Astrocyte of the hippocampus (primary cell): ENCODE measurements at regions not wholly inside any gene's neighbourhood (a gene's known extent, or its start where the extent isn't known, plus 50 kb on each side); places are given as distances from the start of the nearest gene placed in this dataset.
A peak's percentile ranks its signal among the peaks of the same experiment; 100 is the strongest.
"Not testable (repeated sequence)": the region's sequence is repeated elsewhere in the genome, so short reads cannot be mapped to it uniquely, and the experiment has no call there.

Source experiments
- DNase-seq: peaks from one replicate; pipeline ENCODE4 v3.0.0; 2011; ENCODE audit warnings: low read depth, low spot score

DNA sequence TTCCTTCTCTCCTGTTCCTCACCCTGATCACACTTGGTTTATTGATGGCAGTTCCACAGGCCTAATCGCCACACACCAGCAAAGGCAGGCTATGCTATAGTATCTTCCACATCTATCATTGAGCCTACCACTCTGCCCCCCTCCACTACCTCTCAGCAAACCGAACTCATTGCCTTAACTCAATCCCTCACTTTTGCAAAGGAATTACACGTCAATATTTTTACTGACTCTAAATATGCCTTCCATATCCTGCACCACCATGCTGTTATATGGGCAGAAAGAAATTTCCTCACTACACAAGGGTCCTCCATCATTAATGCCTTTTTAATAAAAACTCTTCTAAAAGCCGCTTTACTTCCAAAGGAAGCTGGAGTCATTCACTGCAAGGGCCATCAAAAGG lies 93.4 kb upstream of the TRIM24 start:
- DNase-seq, result not testable (repeated sequence)

DNA sequence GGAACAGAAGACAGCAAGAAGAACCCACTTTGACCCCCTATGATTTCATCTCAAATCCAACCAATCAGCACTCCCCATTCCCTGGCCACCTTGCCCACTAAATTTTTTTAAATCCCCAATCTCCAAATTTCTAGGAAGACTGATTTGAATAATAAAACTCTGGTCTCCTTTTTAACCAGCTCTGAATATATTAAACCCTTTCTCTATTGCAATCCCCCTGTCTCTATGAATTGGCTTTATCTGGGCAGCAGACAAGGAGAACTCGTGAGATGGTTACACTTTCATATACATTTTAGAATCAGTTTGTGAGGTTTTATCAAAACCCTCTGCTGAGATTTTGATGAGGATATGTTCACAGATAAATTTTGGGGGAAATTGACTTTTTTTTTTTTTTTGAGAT lies 90.3 kb upstream of the TRIM24 start:
- DNase-seq, result no peak

DNA sequence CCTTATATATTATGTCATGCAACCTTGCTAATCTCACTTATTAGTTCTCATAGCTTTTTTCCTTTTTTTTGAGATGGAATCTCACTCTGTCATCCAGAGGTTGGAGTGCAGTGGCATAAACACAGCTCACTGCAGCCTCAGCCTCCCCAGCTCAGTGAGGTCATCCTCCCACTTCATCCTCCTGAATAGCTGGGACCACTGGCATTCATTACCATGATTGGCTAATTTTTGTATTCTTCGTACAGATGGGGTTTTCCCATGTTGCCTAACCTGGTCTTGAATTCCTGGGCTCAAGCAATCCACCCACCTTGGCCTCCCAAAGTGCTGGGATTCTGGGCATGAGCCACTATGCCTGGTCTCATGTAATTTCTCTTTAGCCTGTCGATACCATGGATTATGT lies 89.1 kb upstream of the TRIM24 start:
- no peak for DNase-seq

DNA sequence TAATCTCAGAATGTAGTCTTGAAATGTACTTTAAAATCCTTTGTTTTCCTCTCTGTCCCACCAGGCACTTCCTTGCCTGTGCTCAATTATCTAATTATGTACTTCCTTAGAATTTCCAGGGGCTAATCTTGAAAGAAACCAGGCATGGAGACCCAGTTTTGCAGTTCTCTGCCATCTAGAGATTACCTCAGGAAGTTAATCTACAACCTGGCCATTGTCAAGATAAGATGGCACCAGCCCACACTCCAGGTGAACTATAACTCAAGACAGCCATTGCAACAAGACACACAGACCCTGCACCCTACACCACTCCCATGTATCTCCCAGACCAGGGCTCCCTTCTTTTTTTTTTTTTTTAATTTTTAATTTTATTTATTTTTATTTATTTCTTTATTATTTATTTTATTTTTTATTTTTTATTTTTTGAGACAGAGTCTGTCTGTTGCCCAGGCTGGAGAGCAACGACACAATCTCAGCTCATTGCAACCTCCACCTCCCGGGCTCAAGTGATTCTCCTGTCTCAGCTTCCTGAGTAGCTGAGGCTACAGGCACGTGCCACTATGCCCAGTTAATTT lies 85.9 kb upstream of the TRIM24 start:
- DNase-seq, result no peak

DNA sequence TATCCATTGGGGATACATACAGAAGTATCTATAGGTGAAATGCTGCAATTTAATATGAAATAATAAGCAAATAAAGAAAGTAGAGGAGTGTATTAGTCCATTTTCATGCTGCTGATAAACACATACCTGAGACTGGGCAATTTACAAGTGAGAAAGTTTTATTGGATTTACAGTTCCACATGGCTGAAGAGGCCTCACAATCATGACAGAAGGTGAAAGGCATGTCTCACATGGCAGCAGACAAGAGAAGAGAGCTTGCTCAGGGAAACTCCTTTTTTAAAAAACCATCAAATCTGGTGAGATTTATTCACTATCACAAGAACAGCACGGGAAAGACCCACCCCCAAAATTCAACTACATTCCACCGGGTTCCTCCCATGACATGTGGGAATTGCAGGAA lies 82.8 kb upstream of the TRIM24 start:
- no peak for DNase-seq

DNA sequence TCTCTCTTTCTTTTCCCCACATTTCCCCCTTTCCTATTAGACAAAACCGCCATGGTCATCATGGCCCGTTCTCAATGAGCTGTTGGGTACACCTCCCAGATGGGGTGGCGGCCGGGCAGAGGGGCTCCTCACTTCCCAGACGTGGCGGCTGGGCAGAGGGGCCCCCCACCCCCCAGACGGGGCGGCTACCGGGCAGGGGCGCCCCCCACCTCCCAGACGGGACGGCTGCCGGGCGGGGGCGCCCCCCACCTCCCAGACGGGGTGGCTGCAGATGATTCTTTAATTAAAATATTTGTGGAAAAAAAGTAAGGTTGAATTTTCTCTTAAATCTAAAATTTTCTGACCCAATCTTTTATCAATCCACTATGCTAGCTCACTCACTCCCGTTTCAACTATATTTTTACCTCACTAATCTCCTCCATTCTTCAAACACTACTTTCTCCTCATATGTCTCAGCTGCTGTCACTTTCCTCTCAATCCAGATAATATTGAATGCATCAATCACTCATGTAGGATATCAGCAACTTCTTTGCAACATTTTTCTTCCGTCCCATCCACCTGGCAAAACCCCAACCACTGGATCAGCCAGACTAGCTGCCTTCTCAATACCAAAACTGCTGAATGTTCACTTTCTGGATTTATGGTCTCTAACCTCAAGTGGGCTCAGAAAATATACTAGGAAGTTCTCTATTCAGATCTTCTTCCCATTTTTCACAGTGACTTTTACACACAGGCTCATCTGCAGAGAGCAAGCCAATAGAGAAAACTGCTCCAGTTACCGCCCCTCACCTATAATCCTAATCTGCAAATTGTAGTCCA lies 81.1 kb upstream of the TRIM24 start:
- no peak for DNase-seq

DNA sequence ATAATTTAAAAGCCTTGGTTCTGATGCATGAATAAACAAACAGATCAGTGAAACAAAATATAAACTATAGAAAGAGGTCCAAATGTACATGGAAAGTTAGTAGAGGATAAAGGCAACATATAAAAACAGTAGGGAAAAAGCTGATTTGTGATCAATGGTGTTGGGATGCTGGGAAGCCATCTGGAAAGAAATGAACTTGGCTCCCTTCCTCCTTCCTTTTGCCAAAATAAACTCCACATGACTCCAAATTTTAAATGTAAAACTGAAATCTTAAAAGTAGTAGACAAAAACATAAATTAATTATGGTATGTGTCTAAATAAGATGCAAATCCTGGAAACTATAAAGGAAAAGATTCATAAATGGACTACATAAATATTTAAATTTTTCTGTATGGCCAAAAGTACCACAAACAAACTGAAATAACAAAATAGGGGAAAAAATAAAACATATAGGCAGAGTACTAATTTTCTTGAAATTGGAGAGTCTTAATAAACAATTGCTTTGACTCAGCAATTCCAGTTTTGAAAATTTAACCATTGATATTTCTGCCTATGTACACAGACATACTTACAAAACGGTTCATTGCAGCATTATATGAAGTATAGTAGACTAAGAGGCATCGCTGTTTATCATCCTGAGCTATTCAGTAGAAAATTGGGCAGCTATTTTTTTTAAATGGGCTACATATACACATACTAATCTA lies 77.0 kb upstream of the TRIM24 start:
- DNase-seq, result peak; percentile 11

DNA sequence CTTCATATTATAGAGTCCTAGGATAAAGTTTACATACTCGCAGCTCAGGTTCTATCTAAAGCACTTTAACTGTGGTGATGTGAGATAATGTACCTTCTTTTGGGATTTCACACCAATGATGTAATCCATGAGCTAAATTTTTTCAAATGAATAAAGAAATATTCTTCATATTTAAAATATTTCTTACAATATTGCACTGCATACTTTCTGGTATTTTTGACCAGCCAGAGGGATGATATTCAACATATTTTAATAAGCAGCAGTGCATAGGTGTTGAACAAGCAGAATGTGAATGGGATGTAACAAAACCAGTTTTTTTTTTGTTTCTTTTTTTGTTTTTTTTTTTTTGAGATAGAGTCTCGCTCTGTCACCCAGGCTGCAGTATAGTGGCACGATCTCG lies 73.2 kb upstream of the TRIM24 start:
- DNase-seq, result no peak

DNA sequence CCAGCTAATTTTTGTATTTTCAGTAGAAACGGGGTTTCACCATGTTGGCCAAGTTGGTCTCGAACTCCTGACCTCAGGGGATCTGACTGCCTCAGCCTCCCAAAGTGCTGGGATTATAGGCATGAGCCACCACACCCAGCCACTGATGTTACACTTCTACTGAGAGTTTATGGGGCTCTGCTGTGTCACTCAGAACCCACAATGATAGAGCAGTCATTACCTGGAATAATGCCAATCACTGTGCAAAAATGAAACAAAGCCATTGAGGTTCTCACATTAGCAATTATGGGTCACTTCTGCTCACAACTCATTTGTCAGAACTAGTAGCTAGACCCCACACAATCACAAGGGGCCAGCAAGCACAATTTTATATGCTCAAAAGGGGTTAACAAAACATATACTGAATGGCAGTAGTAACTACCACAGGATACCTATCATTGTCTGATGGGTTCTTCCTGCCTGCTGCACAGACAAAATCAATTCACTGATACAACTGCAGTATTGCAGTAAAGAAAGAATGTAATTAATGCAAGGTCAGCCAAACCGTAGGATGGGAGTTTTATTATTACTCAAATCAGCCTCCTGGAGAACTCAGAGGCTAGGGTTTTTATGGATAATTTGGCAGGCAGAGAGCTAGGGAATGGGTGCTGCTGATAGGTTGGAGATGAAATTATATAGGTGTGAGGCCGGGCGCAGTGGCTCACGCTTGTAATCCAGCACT lies 72.1 kb upstream of the TRIM24 start:
- DNase-seq, result peak; percentile 5

DNA sequence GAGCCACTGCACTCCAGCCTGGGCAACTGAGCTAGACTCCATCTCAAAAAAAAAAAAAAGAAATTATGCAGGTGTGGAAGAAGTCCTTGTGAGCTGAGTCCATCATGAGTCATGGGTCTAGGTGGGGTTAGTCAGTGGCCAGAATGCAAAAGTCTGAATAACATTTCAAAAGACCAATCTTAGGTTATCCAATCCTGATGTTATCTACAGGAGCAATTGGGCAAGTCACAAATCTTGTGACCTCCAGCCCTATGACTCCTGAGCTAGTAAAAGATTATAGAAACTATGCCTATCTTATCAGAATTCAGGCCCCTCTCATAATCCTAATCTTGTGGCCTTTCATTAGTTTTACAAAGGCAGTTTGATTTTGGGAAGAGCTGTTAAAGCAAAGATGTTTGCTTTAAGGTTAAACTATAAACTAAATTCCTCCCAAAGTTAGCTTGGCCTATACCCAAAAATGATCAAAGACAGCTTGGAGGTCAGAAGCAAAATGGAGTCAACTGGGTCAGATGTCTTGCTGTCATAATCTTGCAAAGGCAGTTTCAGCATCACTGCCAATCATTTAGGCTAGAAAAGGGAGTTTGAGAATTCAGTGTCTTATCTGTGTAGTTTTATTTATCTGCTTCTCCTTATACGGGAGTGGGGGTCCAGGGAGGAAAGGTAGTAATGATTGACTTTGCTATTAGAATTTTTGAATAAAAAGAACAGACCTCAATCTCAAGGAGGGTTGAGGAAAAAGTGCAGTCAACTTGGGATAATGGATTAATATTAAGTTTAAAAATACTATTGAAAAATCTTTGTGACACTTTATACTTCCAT lies 71.2 kb upstream of the TRIM24 start:
- DNase-seq, result no peak

DNA sequence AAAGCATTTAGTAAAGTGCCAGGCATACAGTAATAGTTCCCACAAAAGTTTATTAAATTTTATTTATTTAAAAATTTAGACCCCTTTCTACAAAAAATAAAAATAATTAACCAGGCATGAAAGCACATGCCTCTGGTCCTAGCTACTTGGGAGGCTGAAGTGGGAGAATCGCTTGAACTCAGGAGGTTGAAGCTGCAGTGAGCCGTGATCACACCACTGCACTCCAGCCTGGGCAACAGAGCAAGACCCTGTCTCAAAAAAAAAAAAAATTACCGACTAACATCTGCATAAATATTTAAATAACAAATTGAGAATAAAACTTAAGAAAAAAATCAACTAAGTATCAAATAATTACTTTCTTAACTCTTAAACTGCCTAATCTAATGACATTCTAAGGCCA lies 64.3 kb upstream of the TRIM24 start:
- no peak for DNase-seq

DNA sequence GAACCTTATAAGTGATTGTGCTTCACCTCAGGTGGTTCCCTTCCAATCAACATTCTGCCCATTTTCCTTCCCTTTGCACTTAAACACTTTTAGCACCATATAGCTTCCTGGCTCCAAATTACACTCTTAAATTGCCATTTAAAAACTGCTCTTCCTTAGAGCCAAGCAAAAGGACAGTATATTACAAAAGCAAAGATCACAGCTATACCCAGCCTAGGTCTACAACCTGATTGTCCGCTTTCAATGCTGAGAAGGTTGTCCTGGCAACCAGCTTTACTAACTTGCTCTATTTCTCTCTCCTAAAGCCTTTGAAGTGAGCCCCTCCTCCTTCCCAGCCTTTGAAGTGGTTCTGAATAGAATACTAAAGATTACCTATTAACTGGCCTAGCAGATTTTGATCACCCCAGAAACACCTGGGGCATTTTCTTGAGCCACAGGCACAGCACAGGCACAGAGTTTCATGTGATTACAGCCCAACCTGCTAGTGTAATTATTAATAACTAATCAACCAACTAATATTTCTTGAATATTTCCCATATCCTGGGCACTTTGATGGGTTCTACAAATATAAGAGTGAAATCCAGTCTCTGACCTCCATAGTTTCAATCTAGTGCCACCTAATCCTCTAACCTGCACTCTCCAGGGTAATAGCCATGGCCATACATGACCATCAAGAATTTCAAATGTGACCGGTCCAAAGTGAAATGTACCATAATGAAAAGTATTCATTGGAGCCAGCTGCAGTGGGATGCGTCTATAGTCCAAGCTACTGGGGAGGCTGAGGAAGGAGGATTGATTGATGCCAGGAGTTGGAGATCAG lies 63.6 kb upstream of the TRIM24 start:
- DNase-seq, result peak; percentile 7

DNA sequence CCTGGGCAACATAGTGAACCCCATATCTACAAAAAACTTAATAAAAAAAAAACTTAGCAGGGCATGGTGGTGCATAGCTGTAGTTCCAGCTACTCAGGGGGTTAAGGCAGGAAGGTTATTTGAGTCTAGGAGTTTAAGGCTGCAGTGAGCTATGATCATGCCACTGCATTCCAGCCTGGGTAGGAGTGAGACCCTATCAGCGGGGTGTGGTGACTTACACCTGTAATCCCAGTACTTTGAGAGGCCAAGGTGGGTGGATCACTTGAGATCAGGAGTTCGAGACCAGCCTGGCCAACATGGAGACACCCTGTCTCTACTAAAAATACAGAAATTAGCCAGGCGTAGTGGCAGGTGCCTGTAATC lies 63.0 kb upstream of the TRIM24 start:
- DNase-seq, result not testable (repeated sequence)

DNA sequence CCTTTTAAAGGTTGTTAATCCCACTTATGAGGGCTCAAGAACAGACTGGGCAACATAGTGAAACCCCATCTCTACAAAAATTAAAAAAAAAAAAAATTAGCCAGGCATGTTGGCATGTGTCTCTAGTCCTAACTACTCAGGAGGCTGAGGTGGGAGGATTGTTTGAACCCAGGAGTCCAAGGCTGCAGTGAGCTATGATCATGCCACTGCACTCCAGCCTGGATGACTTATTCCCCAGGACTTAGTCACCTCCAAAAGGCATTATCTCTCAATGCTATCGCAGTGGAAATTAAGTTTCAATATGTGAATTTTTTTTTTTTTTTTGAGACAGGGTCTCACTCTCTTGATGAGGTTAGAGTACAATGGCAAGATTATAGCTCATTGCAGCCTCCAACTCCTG lies 61.2 kb upstream of the TRIM24 start:
- DNase-seq, result no peak

DNA sequence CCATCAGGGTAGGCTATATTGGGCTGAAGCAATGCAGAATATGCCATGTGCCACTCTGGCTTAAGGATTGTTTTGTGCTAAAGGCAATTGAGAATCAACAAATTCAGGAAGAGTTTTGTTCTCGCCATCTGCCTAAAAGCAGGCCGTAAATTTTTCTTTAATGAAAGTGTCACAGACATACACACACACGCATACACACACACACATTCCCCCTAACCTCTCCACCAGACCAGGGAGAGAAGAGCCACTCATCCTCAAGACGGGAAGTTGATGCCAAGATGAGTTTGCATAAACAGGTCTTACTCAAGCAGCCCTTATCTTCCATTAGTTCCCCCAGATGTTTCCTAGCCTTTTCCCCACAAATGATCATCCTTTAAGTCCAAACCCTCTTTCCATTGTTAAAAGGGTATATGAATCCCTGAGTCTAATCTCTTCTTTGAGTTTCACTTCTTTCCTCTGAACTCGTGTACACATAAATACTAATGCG lies 59.6 kb upstream of the TRIM24 start:
- no peak for DNase-seq

DNA sequence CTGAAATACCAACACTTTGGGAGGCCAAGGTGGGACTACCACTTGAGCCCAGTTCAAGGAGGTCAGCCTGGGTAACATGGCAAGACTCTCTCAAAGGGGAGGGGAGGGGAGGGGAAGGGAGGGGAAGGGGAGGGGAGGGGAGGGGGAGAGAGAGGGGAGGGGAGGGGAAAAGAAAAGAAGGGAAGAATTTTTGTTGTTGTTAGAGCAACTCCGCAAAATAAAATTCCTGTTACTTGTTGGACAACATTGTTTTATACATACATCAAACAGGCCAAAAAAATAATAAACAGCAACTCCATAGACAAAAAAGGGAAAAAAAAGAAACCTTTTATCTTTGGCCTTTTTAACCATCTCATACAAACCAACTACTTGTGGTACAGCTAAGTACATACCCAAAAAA lies 57.3 kb upstream of the TRIM24 start:
- DNase-seq, result no peak

DNA sequence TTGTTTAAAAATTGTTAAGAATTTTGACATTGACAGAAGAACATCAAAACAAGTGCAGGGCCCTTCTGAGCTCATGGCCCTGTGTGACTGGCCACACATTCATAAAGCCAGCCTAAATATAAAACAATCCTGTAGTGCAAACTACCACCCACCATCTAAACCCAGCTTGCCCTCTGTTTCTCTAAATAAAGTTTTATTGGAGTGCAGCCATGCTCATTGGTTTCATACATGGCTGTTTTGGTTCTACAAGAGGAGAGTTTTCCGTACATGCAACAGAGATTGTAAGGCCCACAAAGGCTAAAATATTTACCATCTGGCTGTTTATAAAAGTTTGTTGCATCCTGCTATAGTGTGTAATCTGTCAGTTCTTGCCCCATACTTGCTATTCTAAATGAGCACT lies 54.6 kb upstream of the TRIM24 start:
- no peak for DNase-seq

DNA sequence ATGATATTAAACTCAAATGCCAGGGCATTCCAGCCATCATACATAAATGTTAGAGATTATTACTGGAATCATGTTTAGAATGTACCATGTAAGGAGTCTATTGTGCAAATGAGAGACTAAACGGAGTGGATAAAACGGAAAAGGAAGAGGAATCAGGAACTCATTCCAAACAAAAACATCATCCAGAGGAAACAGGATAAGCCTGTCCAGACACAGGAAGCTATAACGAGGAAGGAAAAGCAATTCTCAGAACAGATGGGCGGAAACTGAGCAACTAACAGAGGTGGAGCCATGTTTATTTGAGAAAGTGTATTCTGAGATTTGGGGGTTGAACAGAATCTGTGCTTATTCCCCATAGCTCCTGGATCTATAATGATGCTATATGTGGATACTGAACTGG lies 52.3 kb upstream of the TRIM24 start:
- no peak for DNase-seq
